ENCODE measurements at regions not wholly inside any gene's neighbourhood (a gene's known extent, or its start where the extent isn't known, plus 50 kb on each side); places are given as distances from the start of the nearest gene placed in this dataset.

GRCh38 chr11:119852741-119853140 lies 123.7 kb upstream of the NECTIN1 start (continued):
- no peak for TF ChIP-seq STAT1 (IDR thresholded peaks at IDR 0.05; ENCODE audit: unreplicated experiment)
- TF ChIP-seq JUNB (IDR thresholded peaks at IDR 0.05; ENCODE audit: unreplicated experiment), result no peak
- TF ChIP-seq NANOG (IDR thresholded peaks at IDR 0.05; ENCODE audit: borderline replicate concordance), result no peak
- no peak for TF ChIP-seq CREB1 (CRISPR knock-in tag; IDR thresholded peaks at IDR 0.05; ENCODE audit: low read depth)
- TF ChIP-seq POLR2AphosphoS5 (IDR thresholded peaks at IDR 0.05; ENCODE audit: low read depth), result no peak

- no peaks in the 10 kb centered on the region for H4K20me1 ChIP-seq (replicated peaks; ENCODE audit: insufficient read depth)
- H3K27ac ChIP-seq (ENCODE audit: low read depth), result no peak overlapping the region
- no peak overlapping the region for H3K4me3 Mint-ChIP-seq
- DNase-seq (ENCODE audit: low spot score) (no peak), ATAC-seq (no peak)
- H3K36me3 ChIP-seq (ENCODE audit: insufficient read depth), result no peaks in the 10 kb centered on the region
- H3K27me3 ChIP-seq (ENCODE audit: insufficient read depth), result no peaks in the 10 kb centered on the region
- H3K4me1 ChIP-seq (ENCODE audit: insufficient read depth), result no peaks in the 10 kb centered on the region
- no peaks in the 10 kb centered on the region for H3K9me2 ChIP-seq (ENCODE audit: insufficient read depth)
- H3K36me3 Mint-ChIP-seq (ENCODE audit: low read depth), result no peaks in the 10 kb centered on the region
- H3K4me1 Mint-ChIP-seq, result 0 out of 3 replicates have a peak, but pooled peaks cover 3% of the 10 kb centered on the region
- no peaks in the 10 kb centered on the region for H3K79me2 ChIP-seq (replicated peaks; ENCODE audit: insufficient read depth)
- H3K4me3 ChIP-seq, result no peak overlapping the region
- no peak overlapping the region for H2AFZ ChIP-seq
- H3K27me3 Mint-ChIP-seq (ENCODE audit: insufficient read depth, low read depth, poor library complexity), result peaks cover 9% of the 10 kb centered on the region
- TF ChIP-seq ZNF462 (CRISPR knock-in tag; IDR thresholded peaks at IDR 0.05) (no peak), EZH2phosphoT487 (IDR thresholded peaks at IDR 0.05; ENCODE audit: unreplicated experiment) (no peak), ZNF114 (CRISPR knock-in tag; IDR thresholded peaks at IDR 0.05) (no peak), CTCF (conservative IDR thresholded peaks at IDR 0.05; ENCODE audit: low read depth in 2 of 2) (no peak), JUNB (IDR thresholded peaks at IDR 0.05; ENCODE audit: unreplicated experiment) (no peak), ZNF331 (CRISPR knock-in tag; IDR thresholded peaks at IDR 0.05; ENCODE audit: low read depth) (no peak)
- no peak overlapping the region for H3K4me2 ChIP-seq
- no peak overlapping the region for H3K27ac Mint-ChIP-seq
- no peaks in the 10 kb centered on the region for H3K9me3 Mint-ChIP-seq
- H3F3A ChIP-seq (replicated peaks; ENCODE audit: low read depth), result no peaks in the 10 kb centered on the region
Observed at GRCh38 chr11:119850822-119851409, 121.9 kb upstream of the NECTIN1 start.
